Activated naive CD4-positive, alpha-beta T cell (primary cell): ENCODE measurements at regions not wholly inside any gene's neighbourhood (a gene's known extent, or its start where the extent isn't known, plus 50 kb on each side); places are given as distances from the start of the nearest gene placed in this dataset.

ENCODE experiments used
- DNase-seq, 4 experiments: peaks; one replicate each; lab custom pipeline; 2025; lab: John Stamatoyannopoulos, UW

DNA sequence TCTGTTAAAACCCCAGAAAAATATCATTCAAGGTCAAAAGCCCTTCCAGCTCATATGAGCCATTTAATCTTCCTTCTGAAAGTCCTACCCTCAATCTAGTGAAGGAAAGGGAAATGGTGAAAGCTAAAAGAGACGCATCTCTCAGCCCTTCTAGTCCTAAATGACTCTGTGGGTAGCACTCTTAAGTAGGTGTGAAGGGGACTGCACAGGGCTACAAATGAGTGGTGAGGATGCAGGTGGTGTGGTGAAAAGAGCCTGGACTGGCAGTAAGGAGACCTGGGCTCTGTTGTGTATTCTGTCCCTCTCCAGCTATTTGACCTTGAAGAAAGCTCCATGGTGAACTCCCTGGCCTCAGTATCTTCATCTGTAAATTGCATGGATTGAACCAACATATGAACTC lies 671.8 kb upstream of the DIPK2B start:
- no peak for DNase-seq

DNA sequence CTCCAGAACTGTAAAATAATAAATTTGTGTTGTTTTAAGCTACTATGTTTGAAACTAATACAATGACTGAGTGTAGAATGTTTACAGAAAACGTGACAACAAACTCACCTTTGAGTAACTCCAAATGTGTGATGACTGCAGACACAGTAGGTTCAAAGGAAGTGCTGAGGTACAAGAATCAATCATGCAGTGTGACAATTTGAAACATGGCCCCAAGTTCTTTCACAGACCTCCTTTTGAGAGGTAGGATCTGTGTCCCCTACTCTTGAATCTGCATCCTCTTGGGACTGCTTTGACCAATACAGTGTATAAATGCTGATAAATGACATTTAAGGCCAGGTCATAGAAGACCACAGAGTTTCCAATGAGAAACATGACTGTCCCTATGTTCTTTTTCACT lies 667.7 kb upstream of the DIPK2B start:
- no peak for DNase-seq

DNA sequence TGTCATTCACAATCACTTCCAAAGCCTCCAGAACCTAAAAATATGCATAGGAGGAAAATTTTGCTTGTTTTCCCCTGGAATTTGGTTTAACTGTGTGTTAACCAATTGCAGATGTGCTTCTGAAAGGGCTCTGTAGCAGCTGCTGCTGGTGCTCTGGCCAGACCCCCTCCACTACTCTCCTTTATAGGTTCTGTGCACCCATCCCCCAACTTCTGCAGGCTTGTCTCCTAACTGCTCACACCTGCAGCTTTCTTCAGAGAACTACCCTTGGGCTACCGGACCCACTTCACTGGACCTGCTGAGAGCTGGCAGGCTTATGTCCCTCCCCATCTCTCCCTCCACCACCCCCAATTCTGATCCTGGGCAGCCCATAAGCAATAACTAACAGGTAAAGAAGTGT lies 662.1 kb upstream of the DIPK2B start:
- no peak for DNase-seq

DNA sequence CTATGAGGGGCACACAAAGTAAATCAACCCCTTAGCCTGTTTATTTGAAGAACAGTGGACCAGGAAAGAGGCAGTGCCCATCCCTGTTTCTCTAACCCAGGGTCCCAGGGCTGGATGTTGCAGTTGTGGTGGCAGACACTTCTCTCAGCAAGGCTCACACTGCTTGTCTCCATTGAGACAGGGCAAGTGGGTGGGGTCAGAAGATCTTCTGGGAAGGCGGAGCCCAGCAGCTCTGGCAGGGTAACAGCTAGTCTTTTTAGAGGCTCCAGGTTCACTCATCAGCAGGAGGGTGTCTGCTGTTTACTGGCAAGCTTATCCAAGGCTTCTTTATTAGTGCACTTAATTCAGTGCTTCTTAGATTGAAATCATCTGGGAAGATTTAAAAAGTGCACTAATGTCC lies 659.8 kb upstream of the DIPK2B start:
- no peak for DNase-seq

DNA sequence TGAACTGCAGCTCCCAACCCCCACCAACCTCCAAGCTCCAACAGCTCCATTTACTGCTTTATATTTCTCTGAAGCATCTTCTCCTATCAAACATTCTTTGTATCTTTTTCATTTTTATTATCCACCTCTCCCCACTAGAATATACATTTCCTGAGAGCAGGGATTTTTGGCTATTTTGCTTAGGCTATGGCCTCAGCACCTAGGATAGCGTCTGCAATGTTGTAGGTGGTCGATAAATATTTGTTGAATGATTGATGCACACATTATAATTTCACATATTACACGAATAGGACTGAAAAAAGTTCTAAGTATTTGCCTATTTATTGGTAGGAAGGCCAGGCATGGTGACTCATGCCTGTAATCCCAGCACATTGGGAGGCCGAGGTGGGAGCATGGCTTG lies 658.7 kb upstream of the DIPK2B start:
- no peak for DNase-seq

DNA sequence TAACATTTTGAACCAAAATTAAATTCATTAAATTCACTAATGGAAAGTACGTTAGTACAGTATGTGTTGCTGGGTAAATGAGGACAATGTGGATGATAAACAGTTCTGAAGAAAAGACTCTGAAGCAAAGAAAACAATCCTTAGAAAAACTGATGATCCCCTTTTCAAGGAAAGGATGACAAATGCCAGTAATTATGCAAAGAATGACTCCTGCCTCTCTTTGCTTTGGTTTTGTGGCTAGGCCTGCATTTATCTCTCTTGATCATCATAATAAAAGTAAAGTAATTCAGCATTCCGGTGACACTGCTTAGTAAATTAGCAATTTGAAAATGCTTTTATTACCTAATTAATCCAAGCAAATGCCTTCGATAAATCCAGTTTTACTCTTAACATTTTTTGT lies 652.2 kb upstream of the DIPK2B start:
- DNase-seq = no peak

DNA sequence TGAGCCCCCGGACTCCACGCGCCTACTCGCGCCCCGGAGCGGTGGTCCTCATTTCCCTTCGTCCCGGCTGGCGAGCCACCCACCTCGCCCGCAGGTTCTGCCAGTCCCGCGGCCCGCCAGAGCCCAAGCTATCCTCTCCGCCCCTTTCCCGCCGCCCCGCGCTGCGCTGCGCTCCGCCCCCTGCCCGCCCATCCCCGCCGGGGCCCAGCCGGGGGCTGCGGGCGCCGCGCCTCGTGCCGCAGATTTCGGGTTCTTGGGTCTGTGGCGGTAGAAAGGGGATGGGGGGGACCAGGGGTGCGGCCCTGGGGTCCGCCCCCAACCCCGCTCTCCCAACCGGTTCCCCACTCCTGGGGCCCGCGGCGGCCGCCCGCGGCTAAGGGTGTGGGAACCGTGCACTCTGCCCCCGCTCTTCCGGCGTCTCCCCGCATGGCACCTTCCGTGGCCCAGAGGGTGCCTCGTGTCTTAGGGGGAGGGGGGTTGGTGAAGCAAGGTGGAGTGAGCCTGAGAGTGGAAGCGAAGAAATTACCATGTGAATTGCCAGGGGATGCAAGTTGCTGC lies 650.8 kb upstream of the DIPK2B start:
- DNase-seq = peak; percentile 3 to 29 (median 16)

DNA sequence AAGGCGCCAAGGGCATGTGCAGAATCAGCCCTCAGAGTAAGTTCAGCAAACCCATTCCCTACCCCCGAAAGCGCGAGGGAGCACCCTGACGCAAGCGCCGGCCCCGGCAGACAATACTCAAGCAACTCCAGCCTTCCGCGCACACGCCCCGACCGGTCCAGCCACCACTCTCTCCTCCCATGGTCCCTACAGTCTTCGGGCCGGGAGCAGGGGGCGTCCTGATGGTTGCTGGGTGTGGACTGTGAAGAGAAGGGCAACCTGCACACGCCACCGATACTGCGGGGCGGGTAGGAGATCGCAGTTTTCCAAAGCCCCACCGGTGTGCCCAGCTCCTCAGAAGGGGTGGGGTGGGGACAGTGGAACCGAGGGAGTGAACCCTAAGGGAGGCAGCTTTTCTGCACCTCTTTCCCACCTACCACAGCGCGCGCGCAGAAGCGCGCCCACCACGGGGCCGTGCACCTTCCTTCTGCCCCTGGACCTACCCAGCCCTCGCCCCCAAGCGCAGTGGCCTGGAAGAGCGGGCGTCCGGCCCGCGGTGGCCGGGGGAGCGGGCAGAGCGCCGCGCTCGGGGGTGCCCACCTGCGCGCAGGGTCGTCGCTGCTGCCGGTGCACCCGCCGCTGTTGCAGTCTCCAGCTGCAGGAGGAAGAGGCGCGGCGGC lies 650.2 kb upstream of the DIPK2B start:
- DNase-seq = peak in 1 of 4 experiments; percentile 2

DNA sequence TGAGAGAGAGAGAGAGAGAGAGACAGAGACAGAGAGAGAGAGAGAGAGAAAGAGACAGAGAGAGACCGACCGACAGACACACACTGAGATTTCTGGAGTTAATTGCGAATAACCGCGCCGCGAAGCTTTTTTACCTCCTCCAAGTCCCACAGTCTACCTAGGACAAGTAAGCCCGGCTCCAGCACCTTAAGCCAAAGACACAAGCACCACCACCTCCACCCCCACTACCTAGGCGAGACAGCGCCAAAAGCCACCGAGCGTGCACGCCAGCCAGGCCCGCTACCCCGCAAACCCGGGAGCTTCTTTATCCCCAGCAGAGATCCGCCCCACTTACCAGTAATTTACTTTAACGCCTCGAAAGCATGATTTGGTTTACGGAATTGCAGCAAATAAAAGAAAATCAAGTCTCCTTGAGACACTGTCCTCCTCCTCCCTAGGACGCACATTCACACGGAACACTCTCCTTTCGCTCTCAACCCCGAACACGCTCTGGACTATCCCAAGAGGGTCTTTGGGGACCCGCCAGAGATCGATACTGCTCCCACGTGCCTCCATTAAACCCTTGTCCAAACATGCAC lies 649.6 kb upstream of the DIPK2B start:
- DNase-seq = peak in 2 of 4 experiments; percentile 2

DNA sequence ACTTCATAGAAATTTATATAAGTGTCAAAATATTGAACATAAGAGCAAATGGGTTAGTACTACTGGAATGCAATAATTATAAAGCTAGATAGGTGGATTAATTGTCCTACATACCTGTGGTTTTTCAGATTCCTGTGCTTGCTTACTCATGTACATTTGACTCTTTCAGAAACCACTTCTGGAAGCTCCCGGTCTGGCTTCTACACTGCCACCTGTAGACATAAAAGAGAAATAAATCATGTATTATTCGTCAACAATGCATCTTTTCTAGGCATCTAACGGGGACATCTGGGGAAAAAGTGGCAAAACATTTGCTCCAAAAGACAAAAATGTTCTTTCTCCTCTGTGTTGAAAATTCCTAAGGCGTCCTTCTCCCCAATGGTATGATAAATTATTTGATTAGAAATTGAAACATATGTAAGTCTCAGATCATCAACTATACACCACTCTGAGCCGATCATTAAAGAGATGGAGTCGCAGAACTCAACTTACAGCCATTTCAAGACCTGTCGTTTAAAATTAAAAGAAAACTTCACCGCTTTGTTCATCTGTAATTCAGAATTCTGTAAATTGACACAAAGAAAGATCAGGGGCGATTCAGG lies 648.7 kb upstream of the DIPK2B start:
- no peak for DNase-seq

DNA sequence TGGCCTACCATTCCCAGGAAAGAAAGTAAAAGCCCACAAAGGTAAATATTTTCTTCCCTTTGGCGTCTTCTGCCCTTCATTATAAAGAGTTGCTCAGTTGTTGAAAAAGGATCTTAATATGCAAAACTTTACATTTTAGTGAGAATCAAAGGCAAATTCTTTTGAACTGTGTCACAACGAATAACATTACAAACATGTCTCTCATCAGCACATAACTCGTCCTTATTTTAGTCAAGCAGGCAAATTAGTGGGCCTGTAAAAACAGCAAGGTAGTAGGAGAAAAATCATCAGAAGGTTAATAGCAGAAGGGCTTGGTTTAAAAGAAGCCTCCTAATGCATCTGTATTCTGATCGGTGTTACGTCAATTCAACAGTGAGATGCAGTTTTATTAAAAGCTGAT lies 647.3 kb upstream of the DIPK2B start:
- no peak for DNase-seq

DNA sequence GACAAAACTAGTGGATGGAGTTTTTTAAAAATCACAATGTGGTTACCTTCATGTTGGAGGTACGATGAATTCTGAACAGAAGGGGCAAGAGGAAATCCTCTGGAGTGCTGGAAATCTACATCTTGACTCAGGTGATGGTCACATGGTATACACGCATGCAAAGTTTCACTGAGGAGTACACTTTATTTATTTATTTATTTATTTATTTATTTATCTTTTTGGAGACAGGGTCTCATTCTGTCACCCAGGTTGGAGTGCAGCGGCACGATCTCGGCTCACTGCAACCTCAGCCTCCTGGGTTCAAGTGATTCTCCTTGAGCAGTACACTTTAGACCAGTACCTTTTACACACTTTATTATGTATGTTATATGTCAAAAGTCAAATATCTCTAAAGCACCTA lies 645.7 kb upstream of the DIPK2B start:
- DNase-seq = no peak

DNA sequence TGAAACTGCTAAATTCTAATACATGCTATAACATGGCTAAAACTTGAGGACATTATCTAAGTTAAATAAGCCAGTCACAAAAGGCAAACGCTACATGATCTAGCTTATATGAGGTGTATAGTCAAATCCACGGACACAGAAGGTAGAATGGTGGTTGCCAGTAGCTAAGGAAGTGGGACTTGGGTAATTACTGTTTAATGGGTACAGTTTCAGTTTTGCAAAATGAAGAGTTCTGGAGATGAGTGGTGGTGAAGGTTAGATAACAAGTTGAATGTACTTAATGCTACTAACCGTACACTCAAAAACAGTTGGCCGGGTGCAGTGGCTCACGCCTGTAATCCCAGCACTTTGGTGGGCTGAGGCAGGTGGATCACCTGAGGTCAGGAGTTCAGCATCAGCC lies 644.5 kb upstream of the DIPK2B start:
- DNase-seq = no peak

DNA sequence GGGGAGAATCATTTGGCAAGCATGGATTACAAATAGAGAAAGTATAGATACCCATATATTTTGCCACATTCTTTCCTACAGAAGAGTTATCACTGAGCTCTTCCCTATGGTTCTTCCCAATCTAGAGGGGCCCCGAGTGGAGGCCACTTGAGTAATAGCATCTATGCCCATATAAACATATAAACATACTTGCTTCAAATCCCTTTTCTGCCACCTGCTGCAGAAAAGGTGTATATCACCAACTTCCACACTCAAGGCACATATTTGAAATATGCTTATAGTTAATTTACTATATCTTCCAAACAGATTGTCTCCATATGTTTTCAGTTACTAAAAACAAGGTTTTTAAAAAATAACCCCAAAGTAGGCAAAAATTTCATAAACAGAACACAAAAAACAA lies 642.8 kb upstream of the DIPK2B start:
- no peak for DNase-seq

DNA sequence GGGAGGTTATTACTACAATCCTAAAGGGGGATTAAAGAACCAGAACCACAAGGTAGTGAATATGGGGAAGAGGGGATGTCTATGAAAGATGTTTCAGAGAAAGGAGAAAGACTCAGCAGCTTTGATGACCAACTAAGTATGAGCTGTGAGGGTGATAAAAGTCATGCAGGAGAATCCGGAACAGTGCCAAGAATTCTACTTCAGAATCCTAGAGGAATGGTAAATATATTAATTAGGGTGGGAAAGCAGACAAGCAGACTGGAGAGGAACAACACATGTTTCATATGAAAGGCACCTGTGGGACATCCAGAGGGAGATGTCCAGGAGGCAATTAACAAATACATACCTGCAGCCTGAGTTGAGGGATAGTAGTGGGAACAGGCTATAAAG lies 642.2 kb upstream of the DIPK2B start:
- DNase-seq = no peak

DNA sequence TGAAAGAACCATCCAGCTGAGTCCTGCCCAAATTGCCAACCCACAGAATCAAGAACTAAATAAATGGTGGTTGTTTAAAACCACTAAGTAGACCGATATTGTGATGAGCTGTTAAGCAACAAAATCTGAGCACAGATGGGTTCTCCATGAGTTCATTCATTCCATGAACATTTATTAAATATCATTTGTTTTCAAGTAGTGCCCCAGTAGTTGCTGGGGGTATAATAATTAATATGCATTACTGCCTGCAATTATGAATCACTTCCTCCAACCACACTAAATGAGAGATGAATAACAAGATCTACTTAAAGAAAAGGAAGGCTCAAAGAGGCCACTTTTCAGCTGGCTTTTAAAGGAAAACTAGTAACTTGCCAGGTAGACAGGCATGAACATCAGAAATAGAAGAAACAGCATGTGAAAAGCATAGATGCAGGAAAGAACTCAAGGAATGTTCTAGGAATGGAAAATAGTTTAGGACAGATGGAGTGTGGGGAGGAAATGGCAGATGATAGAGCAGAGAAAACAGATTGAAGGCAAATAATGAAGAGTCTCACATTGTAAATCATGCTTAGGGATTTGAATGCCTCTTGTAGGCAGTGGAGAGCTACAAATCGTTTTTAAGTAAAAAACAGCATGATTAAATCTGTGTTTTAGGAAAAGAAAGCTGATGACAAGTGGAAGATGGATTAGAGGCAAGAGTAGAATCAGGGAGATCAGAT lies 641.7 kb upstream of the DIPK2B start:
- no peak for DNase-seq

DNA sequence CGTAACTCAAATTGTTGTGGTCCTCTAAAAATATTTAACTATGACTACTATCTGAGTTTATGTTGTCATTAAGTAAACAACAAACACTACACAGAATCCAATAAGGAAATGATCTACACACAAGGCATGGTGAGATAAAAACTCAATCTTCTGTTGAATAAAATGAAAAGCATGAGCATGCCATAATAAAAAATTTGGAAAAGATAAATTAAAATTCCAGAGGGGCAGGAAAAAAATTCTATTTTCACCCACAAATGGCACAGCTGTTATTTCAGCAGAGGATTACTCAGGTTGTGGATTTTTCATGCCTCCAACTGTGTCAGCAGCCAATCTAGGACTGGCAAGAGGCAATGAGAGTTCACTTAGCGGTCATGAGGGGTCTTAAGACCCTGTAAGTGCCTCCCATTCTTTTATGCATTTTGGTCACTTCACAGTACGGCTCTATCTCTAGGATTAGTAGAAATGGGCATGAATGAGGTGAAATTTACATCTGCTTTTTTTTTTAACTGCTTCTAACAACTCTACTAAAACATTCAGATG lies 639.8 kb upstream of the DIPK2B start:
- no peak for DNase-seq

DNA sequence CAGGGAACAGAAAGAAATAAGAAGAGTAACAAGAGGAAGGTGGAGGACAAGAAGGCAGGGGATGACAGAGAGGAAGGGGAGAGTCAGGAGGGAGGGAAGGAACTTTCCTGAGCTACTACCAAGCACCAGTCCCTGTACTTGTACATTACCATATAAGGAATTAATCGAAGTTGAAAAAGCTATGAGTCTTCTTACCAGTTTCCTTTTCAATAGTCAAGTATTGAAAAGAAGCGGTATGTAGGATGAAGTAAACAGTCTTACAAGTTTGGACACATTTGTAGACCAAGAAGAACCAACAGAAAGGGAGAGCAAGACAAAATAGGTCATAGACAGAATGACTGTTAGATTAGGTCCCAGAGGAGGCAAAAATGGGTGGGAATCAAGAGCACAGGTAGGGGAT lies 629.7 kb upstream of the DIPK2B start:
- DNase-seq = no peak

DNA sequence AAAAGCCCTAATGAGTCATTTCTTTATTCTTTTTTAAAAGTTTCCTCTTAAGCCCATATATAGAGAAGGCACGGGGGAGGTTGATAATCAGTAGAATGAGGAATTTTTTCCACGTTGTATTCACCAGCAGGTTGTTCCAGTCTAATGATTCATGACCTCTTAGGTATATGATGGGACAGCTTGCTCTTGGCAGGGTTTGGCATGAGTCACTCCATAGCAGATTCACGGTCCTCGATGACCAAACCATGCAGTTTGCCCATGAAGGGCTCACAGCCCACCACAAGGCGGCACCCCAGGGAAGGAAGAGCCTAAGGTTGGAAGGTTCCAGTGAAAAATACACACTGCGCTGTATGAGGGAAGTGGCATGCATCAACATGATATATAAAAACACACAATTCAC lies 623.8 kb upstream of the DIPK2B start:
- no peak for DNase-seq

DNA sequence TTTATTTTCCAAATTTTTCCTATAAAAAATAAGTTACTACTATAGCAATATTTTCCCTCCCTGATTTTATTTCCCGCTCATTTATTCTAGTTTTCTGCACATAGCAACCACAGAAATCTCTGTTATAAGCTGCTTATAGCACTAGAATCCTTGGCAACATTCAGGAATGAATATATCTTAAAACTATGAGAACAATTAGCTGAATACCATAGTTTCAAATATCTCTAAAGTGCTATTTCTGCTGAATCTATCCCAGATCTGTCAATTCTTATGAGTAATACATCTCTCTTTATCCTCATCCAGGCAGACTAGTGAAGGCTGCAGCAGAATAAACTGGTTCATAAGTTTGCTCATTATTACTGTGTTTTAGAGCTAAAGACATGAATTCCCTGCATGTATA lies 622.9 kb upstream of the DIPK2B start:
- no peak for DNase-seq

DNA sequence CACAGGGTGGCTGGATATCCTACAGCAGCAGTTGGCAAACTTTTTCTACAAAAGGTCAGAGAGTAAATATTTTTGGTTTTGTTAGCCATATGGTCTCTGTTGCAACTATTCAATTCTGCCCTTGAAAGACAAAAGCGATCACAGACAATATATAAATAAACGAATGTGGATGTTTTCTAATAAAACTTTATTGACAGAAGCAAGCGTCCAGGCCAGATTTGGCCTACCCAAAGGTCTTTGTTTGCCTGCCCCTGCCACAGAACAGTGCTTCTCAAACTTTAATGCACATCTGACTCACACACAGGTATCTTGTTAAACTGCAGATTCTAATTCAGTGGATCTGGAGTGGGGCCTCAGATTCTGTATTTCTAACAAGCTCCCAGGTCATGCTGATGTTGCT lies 621.4 kb upstream of the DIPK2B start:
- DNase-seq = no peak

DNA sequence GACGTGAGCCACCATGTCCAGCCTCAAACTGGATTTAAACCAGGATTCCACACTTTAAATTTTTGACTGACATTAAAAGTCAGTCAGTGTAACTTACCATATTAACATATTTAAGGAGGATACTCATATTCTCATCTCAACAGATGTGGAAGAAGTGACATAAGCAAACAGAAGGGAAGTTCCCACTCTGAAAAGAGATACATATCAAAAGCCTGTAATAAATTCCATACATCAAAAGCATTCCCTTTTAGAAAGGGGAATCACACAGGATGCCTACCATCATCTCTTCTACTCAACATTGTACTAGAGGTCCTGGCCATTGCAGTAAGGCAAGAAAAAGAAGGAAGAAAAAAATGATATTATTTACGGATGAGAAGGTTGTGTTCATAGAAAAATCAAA lies 618.2 kb upstream of the DIPK2B start:
- DNase-seq = no peak

DNA sequence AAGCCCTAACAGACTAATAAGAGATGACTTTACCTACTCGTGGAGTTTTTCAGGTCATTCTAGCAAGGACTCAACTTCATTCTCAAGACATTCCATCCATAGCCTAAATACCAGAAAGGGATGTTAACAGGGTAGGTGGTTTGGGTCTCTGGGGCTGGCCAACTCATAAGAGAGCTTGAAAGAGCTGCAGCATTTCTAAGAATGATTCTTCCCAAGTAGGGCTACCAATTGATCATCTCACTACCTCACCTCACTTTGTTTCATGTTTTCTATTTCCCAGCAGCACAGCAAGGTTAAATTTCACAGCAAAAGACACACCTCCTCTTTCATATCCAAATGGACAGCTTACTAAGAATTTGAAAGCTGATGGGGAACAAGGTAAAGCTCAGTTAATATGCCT lies 614.8 kb upstream of the DIPK2B start:
- DNase-seq = no peak
